AG04450 (cell line): ENCODE measurements at regions not wholly inside any gene's neighbourhood (a gene's known extent, or its start where the extent isn't known, plus 50 kb on each side); places are given as distances from the start of the nearest gene placed in this dataset.

Source experiments
- CTCF ChIA-PET: fragments of 300-600, 350-600 bp; formaldehyde crosslinking; extraction: SDS; loops from one replicate; lab custom pipeline; 2022; ENCODE audit warnings: antibody characterized with exemption, inconsistent platforms; lab: Charles Lee
- POLR2A ChIA-PET: fragments of 350-600 bp; formaldehyde crosslinking; extraction: SDS; loops from one replicate; lab custom pipeline; 2021; ENCODE audit warnings: antibody characterized with exemption, inconsistent platforms; lab: Yijun Ruan, JAX
- DNase-seq: peaks from one replicate; pipeline ENCODE4 v3.0.0-alpha.2; 2011; ENCODE audit warnings: low read depth, low spot score
- H3K27ac ChIP-seq: one replicate; pipeline ENCODE4 v1.5.1; 2012; ENCODE audit warnings: low read depth, low read length, control low read depth
- H3K27me3 ChIP-seq: one replicate; pipeline ENCODE4 v1.6.0; 2012; ENCODE audit warnings: low read length; ENCODE audit not compliant: control insufficient read depth, insufficient read depth
- H3K4me3 ChIP-seq: 2 replicates; pipeline ENCODE4 v1.5.1; 2011; ENCODE audit warnings: mild to moderate bottlenecking, low read depth, low read length, control low read depth
- H3K9me3 ChIP-seq: 2 replicates; pipeline ENCODE4 v1.5.1; 2012; ENCODE audit warnings: low read length; ENCODE audit not compliant: control insufficient read depth, insufficient read depth
- CTCF ChIP-seq: IDR thresholded peaks from 2 replicates; pipeline ENCODE4 v1.5.1; 2011; ENCODE audit warnings: low read depth, low read length, control low read depth, inconsistent platforms

- Histone ChIP-seq H3K27ac (no peak overlapping the region), H3K4me3 (no peak overlapping the region), H3K9me3 (peaks cover 3% of the 10 kb centered on the region; the same call in 1 of the 2 replicates), H3K27me3 (peaks cover 3% of the 10 kb centered on the region)
- no peak for DNase-seq
- ChIA-PET POLR2A (no interaction called here), CTCF (no interaction called here)
- TF ChIP-seq CTCF = no peak
Observed at GRCh38 chr6:156583083-156583482, 194.1 kb upstream of the ARID1B start.

- H3K27ac ChIP-seq = no peak overlapping the region
- no peak for DNase-seq
- ChIA-PET POLR2A (no interaction called here), CTCF (no interaction called here)
- peaks cover 4% of the 10 kb centered on the region; the same call in 1 of the 2 replicates for H3K9me3 ChIP-seq
- H3K27me3 ChIP-seq = peaks cover 3% of the 10 kb centered on the region
- H3K4me3 ChIP-seq = no peak overlapping the region
- TF ChIP-seq CTCF = no peak
Observed at GRCh38 chr6:156582509-156582992, 194.6 kb upstream of the ARID1B start.

GRCh38 chr6:156579564-156579963, 197.6 kb upstream of the ARID1B start:
- TF ChIP-seq CTCF = no peak
- no peak for DNase-seq
- no peak overlapping the region for H3K27ac ChIP-seq
- peaks cover 3% of the 10 kb centered on the region for H3K27me3 ChIP-seq
- no peak overlapping the region for H3K4me3 ChIP-seq
- H3K9me3 ChIP-seq = peaks cover 7% of the 10 kb centered on the region; the same call in 1 of the 2 replicates
- ChIA-PET CTCF (interaction anchor here (1.1 kb wide), 1 partner anchor 15 kb away, joined by 3 read pairs; no protein-coding TSS in a partner anchor), POLR2A (no interaction called here)

- POLR2A ChIA-PET = no interaction called here
- peaks cover 7% of the 10 kb centered on the region; the same call in 1 of the 2 replicates for H3K9me3 ChIP-seq
- DNase-seq = no peak
- CTCF ChIA-PET = no interaction called here
- TF ChIP-seq CTCF = no peak
- no peaks in the 10 kb centered on the region for H3K27me3 ChIP-seq
- H3K4me3 ChIP-seq = no peak overlapping the region
- H3K27ac ChIP-seq = no peak overlapping the region
Observed at GRCh38 chr6:156577749-156578148, 199.4 kb upstream of the ARID1B start.

GRCh38 chr6:156575361-156575760, 201.8 kb upstream of the ARID1B start:
- CTCF ChIA-PET = no interaction called here
- H3K9me3 ChIP-seq = peaks cover 7% of the 10 kb centered on the region; the same call in 1 of the 2 replicates
- no peak overlapping the region for H3K27ac ChIP-seq
- POLR2A ChIA-PET = no interaction called here
- no peak for DNase-seq
- no peaks in the 10 kb centered on the region for H3K27me3 ChIP-seq
- TF ChIP-seq CTCF = no peak
- no peak overlapping the region for H3K4me3 ChIP-seq
